ENCODE measurements at regions not wholly inside any gene's neighbourhood (a gene's known extent, or its start where the extent isn't known, plus 50 kb on each side); places are given as distances from the start of the nearest gene placed in this dataset.
"Not testable (repeated sequence)": the region's sequence is repeated elsewhere in the genome, so short reads cannot be mapped to it uniquely, and the experiment has no call there.

DNA sequence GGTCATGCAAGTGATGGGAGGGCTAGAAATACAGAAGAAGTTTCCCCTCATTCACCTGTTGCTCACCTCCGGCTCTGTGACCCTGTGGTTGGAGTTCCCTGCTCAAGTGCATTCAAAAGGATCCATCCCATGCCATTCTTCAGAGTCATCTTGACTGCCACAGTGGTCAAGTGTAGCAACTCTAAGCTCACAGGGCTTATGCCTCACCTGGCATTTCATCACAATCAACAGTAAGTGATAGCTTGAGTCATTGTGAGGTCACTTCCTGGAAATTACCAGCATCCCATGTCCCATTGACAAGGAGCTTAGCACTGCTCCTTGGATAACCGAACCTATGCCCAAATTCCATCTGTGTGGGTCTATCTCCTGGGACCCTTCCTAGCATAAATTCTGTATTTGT lies 55.6 kb downstream of the OR4C45 start:
- Histone ChIP-seq H3K9me3 (peaks cover 0 to 8% (median 0%) of the 10 kb centered on the region in 11 donors), H3K27me3 (no peaks in the 10 kb centered on the region), H3K4me1 (no peaks in the 10 kb centered on the region), H3K27ac (no peak overlapping the region), H3K4me3 (no peak overlapping the region), H3K36me3 (no peaks in the 10 kb centered on the region)
- DNase-seq, result no peak
- ATAC-seq, result no peak
- 65% methylated on average over 2 of the region's 2 CpGs for WGBS, 2 donors
- intact Hi-C loops (cut with DNase I), result no loop called here
- TF ChIP-seq, protein P1, sequence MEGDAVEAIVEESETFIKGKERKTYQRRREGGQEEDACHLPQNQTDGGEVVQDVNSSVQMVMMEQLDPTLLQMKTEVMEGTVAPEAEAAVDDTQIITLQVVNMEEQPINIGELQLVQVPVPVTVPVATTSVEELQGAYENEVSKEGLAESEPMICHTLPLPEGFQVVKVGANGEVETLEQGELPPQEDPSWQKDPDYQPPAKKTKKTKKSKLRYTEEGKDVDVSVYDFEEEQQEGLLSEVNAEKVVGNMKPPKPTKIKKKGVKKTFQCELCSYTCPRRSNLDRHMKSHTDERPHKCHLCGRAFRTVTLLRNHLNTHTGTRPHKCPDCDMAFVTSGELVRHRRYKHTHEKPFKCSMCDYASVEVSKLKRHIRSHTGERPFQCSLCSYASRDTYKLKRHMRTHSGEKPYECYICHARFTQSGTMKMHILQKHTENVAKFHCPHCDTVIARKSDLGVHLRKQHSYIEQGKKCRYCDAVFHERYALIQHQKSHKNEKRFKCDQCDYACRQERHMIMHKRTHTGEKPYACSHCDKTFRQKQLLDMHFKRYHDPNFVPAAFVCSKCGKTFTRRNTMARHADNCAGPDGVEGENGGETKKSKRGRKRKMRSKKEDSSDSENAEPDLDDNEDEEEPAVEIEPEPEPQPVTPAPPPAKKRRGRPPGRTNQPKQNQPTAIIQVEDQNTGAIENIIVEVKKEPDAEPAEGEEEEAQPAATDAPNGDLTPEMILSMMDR (IDR thresholded peaks at IDR 0.05), result no peak

DNA sequence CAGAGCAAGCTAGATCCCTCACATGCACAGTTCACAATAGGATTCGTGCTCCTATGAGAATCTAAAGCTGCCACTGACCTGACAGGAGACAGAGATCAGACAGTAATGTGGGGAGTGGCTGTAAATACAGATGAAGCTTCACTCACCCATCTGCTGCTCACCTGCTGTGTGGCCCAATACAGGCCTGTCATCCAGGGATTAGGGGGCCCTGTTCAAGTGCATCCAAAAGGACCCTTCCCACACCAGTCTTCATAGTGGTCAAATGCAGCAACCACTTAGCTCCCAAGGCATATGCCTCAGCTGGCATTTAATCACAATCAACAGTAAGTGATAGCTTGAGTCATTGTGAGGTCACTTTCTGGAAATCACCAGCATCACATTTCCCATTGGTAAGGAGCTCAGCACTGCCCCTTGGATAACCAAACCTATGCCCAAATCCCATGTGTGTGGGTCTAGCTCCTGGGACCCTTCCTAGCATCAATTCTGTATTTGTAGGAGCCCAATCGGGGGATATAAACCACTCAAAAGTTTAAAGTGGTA lies 65.6 kb downstream of the OR4C45 start:
- H3K9me3 ChIP-seq, result peaks cover 0 to 12% (median 0%) of the 10 kb centered on the region in 11 donors
- no peak overlapping the region for H3K4me3 ChIP-seq
- no peak overlapping the region for H3K27ac ChIP-seq
- DNase-seq (no peak), ATAC-seq (no peak)
- 33 to 36% methylated on average over 2 of the region's 2 CpGs for WGBS, 2 donors
- no peaks in the 10 kb centered on the region for H3K36me3 ChIP-seq
- no peaks in the 10 kb centered on the region for H3K27me3 ChIP-seq
- intact Hi-C loops (cut with DNase I), result no loop called here
- TF ChIP-seq, protein P1 (IDR thresholded peaks at IDR 0.05), result no peak
- no peaks in the 10 kb centered on the region for H3K4me1 ChIP-seq

DNA sequence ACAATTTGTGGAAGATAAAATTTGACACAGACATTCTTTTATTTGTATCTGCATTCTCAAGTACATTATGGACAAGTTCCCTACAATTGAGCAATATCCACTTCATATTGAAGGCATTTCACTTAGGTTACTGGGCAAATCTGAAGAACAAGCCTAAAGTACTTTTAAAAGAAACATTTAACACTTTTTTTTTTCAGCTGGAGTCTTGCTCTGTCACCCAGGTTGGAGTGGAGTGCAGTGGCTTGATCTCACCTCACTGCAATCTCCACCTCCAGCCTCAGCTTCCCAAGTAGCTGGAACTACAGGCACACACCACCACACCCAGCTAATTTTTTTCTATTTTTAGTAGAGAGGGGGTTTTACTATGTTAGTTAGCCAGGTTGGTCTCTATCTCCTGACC lies 70.2 kb downstream of the OR4C45 start:
- TF ChIP-seq, protein P1 (IDR thresholded peaks at IDR 0.05), result no peak
- H3K27me3 ChIP-seq, result peaks cover 0 to 4% (median 0%) of the 10 kb centered on the region in 7 donors
- no peak for DNase-seq
- intact Hi-C loops (cut with DNase I), result no loop called here
- no peak for ATAC-seq
- H3K9me3 ChIP-seq, result peaks cover 0 to 9% (median 0%) of the 10 kb centered on the region in 11 donors
- no peaks in the 10 kb centered on the region for H3K4me1 ChIP-seq
- no peaks in the 10 kb centered on the region for H3K36me3 ChIP-seq
- H3K27ac ChIP-seq, result no peak overlapping the region
- no peak overlapping the region for H3K4me3 ChIP-seq

DNA sequence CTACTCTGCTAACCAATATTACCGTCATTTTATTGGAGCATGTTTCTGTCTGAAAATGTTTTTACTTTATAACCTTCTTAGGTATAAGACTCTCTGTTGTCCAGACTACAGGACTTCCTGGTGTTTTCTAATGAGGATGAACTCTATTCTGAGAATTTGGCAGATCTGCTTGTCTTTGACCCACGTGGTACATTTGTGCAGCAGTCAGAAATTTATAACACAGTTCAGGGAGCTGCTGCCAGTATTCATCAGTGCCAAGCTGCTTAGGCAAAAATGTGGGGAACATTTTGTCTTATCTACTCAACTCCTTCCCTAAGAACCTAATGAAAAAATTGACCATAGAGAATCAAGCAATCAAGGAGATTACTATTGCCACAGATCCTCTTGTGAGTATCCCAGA lies 108.0 kb downstream of the OR4C45 start:
- DNase-seq; intact Hi-C loops (cut with DNase I); H3K4me1 ChIP-seq; H3K27ac ChIP-seq; H3K27me3 ChIP-seq; H3K4me3 ChIP-seq; H3K36me3 ChIP-seq: not testable (repeated sequence)
- peaks cover 0 to 20% (median 0%) of the 10 kb centered on the region in 11 donors for H3K9me3 ChIP-seq
- WGBS, 2 donors, result 41 to 49% methylated on average over 2 of the region's 2 CpGs
- ATAC-seq, result peak; percentile 69 to 97 (median 80)

DNA sequence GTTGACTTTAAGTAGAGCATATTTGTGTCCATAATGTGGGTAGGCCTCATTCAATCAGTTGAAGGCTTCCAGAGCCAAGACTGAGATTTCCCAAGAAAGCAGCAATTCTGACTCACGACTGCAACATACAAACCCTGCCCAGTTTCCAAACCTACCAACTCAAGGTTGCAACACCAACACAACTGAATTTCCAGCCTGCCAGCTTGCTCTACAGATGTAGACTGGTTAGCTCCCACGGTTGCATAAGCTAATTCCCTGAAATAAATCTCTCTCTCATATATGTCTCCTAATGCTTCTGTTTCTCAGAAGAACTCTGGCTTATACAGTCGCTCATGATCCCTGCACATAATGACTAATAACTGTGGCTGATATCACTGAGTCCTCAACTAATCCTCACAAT lies 113.6 kb downstream of the OR4C45 start:
- peaks cover 0 to 18% (median 0%) of the 10 kb centered on the region in 11 donors for H3K9me3 ChIP-seq
- intact Hi-C loops (cut with DNase I); H3K4me3 ChIP-seq; H3K36me3 ChIP-seq; H3K4me1 ChIP-seq; H3K27me3 ChIP-seq; DNase-seq; H3K27ac ChIP-seq: not testable (repeated sequence)
- peak in 1 of 8 donors; percentile 42 for ATAC-seq
- WGBS, 2 donors, result 44 to 46% methylated on average over 3 of the region's 3 CpGs

DNA sequence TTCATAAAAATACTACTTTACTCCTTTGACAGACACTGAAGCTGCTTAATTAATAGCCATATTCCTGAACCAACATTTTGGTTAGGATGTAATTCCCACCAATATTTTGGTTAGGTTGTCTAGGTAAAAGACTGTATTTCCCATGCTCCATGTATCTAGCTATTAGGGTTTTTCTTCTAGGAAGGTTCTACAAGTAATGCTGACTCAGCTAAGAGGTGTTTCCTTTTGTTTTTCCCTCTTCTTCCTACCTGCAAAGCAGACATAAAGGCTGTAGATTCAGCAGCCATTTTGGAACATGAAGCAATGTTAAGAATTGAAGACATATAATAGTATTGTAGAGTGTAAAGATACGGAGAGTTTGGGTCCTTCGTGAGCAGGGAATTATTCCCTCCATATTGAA lies 115.3 kb downstream of the OR4C45 start:
- intact Hi-C loops (cut with DNase I); H3K4me3 ChIP-seq; H3K4me1 ChIP-seq; ATAC-seq; DNase-seq; H3K27me3 ChIP-seq; H3K27ac ChIP-seq; H3K36me3 ChIP-seq: not testable (repeated sequence)
- peaks cover 0 to 16% (median 0%) of the 10 kb centered on the region in 11 donors for H3K9me3 ChIP-seq
- 69 to 83% methylated on average over 2 of the region's 2 CpGs for WGBS, 2 donors
